ENCODE measurements at regions not wholly inside any gene's neighbourhood (a gene's known extent, or its start where the extent isn't known, plus 50 kb on each side); places are given as distances from the start of the nearest gene placed in this dataset.

- no peak for TF ChIP-seq RFX5 (IDR thresholded peaks at IDR 0.05; ENCODE audit: low read depth, low read length)
- TF ChIP-seq USF2 (IDR thresholded peaks at IDR 0.05; ENCODE audit: low read depth, low read length): no peak
- no peak for TF ChIP-seq ELK1 (IDR thresholded peaks at IDR 0.05; ENCODE audit: borderline replicate concordance, low read depth, low read length)
- no peak for TF ChIP-seq BHLHE40 (IDR thresholded peaks at IDR 0.05; ENCODE audit: low read depth, low read length)
- TF ChIP-seq RCOR1 (IDR thresholded peaks at IDR 0.05; ENCODE audit: insufficient replicate concordance, low read length): no peak
- no peak for TF ChIP-seq MAFK (IDR thresholded peaks at IDR 0.05; ENCODE audit: low read depth, low read length)
- TF ChIP-seq SMC3 (IDR thresholded peaks at IDR 0.05; ENCODE audit: low read depth, low read length): no peak
- Histone ChIP-seq H2AK5ac (ENCODE audit: low read depth, low read length) (no peak overlapping the region), H3K9ac (ENCODE audit: low read depth, low read length) (no peak overlapping the region), H2BK20ac (ENCODE audit: low read depth, low read length) (no peak overlapping the region), H4K8ac (ENCODE audit: low read depth in 2 of 2, low read length in 2 of 2) (no peak overlapping the region), H2AFZ (replicated peaks; ENCODE audit: low read length, poor library complexity) (peak overlapping the region; percentile 3), H3K36me3 (ENCODE audit: control insufficient read depth, insufficient read depth, low read length) (no peaks in the 10 kb centered on the region), H3K79me1 (ENCODE audit: low read depth in 1 of 2, low read length in 2 of 2) (no peaks in the 10 kb centered on the region), H3K4ac (ENCODE audit: low read depth, low read length) (no peak overlapping the region), H2BK15ac (ENCODE audit: low read depth, low read length) (no peak overlapping the region), H3K56ac (ENCODE audit: extremely low read depth, insufficient read depth, low read length) (no peak overlapping the region), H4K20me1 (ENCODE audit: insufficient read depth, low read length) (no peaks in the 10 kb centered on the region), H3K18ac (ENCODE audit: low read depth, low read length) (no peak overlapping the region), H3K14ac (replicated peaks; ENCODE audit: low read depth, low read length) (no peak overlapping the region), H4K91ac (ENCODE audit: insufficient read depth, low read depth, low read length) (no peak overlapping the region), H3K27me3 (ENCODE audit: control insufficient read depth, insufficient read depth, low read length) (no peaks in the 10 kb centered on the region), H4K5ac (ENCODE audit: low read depth, low read length) (no peak overlapping the region), H2BK5ac (ENCODE audit: low read depth, low read length, poor library complexity, severe bottlenecking) (no peak overlapping the region), H3K23ac (ENCODE audit: low read depth, low read length) (no peak overlapping the region), H3K9me1 (ENCODE audit: insufficient read depth, low read length) (no peaks in the 10 kb centered on the region), H3K9me3 (ENCODE audit: control insufficient read depth, insufficient read depth, low read length) (no peaks in the 10 kb centered on the region), H2AK9ac (replicated peaks; ENCODE audit: low read depth, low read length, poor library complexity) (no peak overlapping the region), H2BK120ac (ENCODE audit: low read depth, low read length) (no peak overlapping the region), H3K4me1 (ENCODE audit: control insufficient read depth, insufficient read depth, low read length) (no peaks in the 10 kb centered on the region), H3K4me3 (ENCODE audit: insufficient read depth, low read depth, low read length) (no peak overlapping the region), H3K27ac (ENCODE audit: insufficient read depth, low read length) (no peak overlapping the region), H3K4me2 (ENCODE audit: low read depth, low read length) (no peak overlapping the region)
- intact Hi-C loops (cut with micrococcal nuclease) (no loop called here), in situ Hi-C loops (cut with MboI; ENCODE audit: low sequenced_read_pairs) (no loop called here), dilution Hi-C loops (cut with HindIII; ENCODE audit: low sequenced_read_pairs, unreplicated experiment) (no loop called here)
- CTCF ChIA-PET: no interaction called here
- POLR2A ChIA-PET (ENCODE audit: unreplicated experiment): no interaction called here
- 50% methylated on average over 1 of the region's 3 CpGs; no CpG with 5 or more reads in 1 of the 2 experiments for WGBS, 2 experiments (ENCODE audit: extremely low coverage in 2 of 2, insufficient read length in 1 of 2)
- no peak for DNase-seq
- no peak for ATAC-seq (ENCODE audit: low read depth)
- no TSS peak for BruUV-seq (replicated peaks)
Observed at GRCh38 chr13:63367522-63368198, 1952.0 kb upstream of the PCDH20 start.
